ENCODE measurements at regions not wholly inside any gene's neighbourhood (a gene's known extent, or its start where the extent isn't known, plus 50 kb on each side); places are given as distances from the start of the nearest gene placed in this dataset.

- TF ChIP-seq CTCF (IDR thresholded peaks at IDR 0.05) = no peak
- no peak for TF ChIP-seq POLR2A (IDR thresholded peaks at IDR 0.05)
- TF ChIP-seq EP300 (IDR thresholded peaks at IDR 0.05) = no peak
These were observed 83.1 kb upstream of the S1PR1 start for GRCh38 chr1:101153692-101154091.

Data from ovary (tissue), 3 donors.